ENCODE measurements at regions not wholly inside any gene's neighbourhood (a gene's known extent, or its start where the extent isn't known, plus 50 kb on each side); places are given as distances from the start of the nearest gene placed in this dataset.

GRCh38 chr4:179116011-179116410 is 1673.8 kb upstream of the AGA start:
- no CpG with 5 or more reads among the region's 2 CpGs for WGBS (ENCODE audit: insufficient coverage)
- Histone ChIP-seq H3K27ac (ENCODE audit: low read depth in 1 of 2, low read length in 2 of 2) (no peak overlapping the region), H3K36me3 (replicated peaks in 1 of 2; ENCODE audit: control insufficient read depth in 1 of 2, insufficient read depth in 2 of 2, low read length in 2 of 2) (no peaks in the 10 kb centered on the region), H3K79me2 (ENCODE audit: insufficient read depth, low read length) (no peaks in the 10 kb centered on the region), H2AFZ (ENCODE audit: insufficient read depth, low read depth, low read length, poor library complexity, severe bottlenecking) (no peak overlapping the region), H3K9ac (ENCODE audit: insufficient read depth, low read length, poor library complexity, severe bottlenecking) (no peak overlapping the region), H4K20me1 (ENCODE audit: insufficient read depth, low read length) (no peaks in the 10 kb centered on the region), H3K9me3 (replicated peaks in 1 of 2; ENCODE audit: control insufficient read depth in 1 of 2, insufficient read depth in 1 of 2, low read length in 2 of 2) (no peaks in the 10 kb centered on the region), H3K4me1 (ENCODE audit: control insufficient read depth in 1 of 2, insufficient read depth in 2 of 2, low read length in 2 of 2) (no peaks in the 10 kb centered on the region), H3K27me3 (ENCODE audit: control insufficient read depth in 2 of 2, insufficient read depth in 2 of 2, low read length in 2 of 2) (no peaks in the 10 kb centered on the region), H3K4me3 (replicated peaks in 1 of 3; ENCODE audit: low read depth in 2 of 3, low read length in 3 of 3) (no peak overlapping the region), H3K4me2 (replicated peaks; ENCODE audit: extremely low read depth, low read length, poor library complexity, severe bottlenecking) (no peak overlapping the region)
- TF ChIP-seq CTCF (IDR thresholded peaks at IDR 0.05): no peak
- Mint-ChIP-seq H3K27ac (no peak overlapping the region), H3K4me3 (no peak overlapping the region), H3K9me3 (peaks cover 0 to 6% (median 2%) of the 10 kb centered on the region in 7 donors), H3K36me3 (no peaks in the 10 kb centered on the region), H3K4me1 (no peaks in the 10 kb centered on the region), H3K27me3 (ENCODE audit: low read depth in 3 of 3) (peaks cover 0 to 2% (median 0%) of the 10 kb centered on the region in 3 donors)
- DNase-seq: no peak
- intact Hi-C loops (cut with micrococcal nuclease): no loop called here

- Histone ChIP-seq H3K4me1 (ENCODE audit: control insufficient read depth in 1 of 2, insufficient read depth in 2 of 2, low read length in 2 of 2) (no peaks in the 10 kb centered on the region), H3K4me2 (replicated peaks; ENCODE audit: extremely low read depth, low read length, poor library complexity, severe bottlenecking) (no peak overlapping the region), H3K9me3 (replicated peaks in 1 of 2; ENCODE audit: control insufficient read depth in 1 of 2, insufficient read depth in 1 of 2, low read length in 2 of 2) (no peaks in the 10 kb centered on the region), H3K9ac (ENCODE audit: insufficient read depth, low read length, poor library complexity, severe bottlenecking) (no peak overlapping the region), H3K4me3 (replicated peaks in 1 of 3; ENCODE audit: low read depth in 2 of 3, low read length in 3 of 3) (no peak overlapping the region), H3K27ac (ENCODE audit: low read depth in 1 of 2, low read length in 2 of 2) (no peak overlapping the region), H3K79me2 (ENCODE audit: insufficient read depth, low read length) (no peaks in the 10 kb centered on the region), H2AFZ (ENCODE audit: insufficient read depth, low read depth, low read length, poor library complexity, severe bottlenecking) (no peak overlapping the region), H3K27me3 (ENCODE audit: control insufficient read depth in 2 of 2, insufficient read depth in 2 of 2, low read length in 2 of 2) (no peaks in the 10 kb centered on the region), H3K36me3 (replicated peaks in 1 of 2; ENCODE audit: control insufficient read depth in 1 of 2, insufficient read depth in 2 of 2, low read length in 2 of 2) (no peaks in the 10 kb centered on the region), H4K20me1 (ENCODE audit: insufficient read depth, low read length) (no peaks in the 10 kb centered on the region)
- TF ChIP-seq CTCF (IDR thresholded peaks at IDR 0.05): no peak
- Mint-ChIP-seq H3K9me3 (peaks cover 0 to 6% (median 2%) of the 10 kb centered on the region in 7 donors), H3K27ac (no peak overlapping the region), H3K4me1 (no peaks in the 10 kb centered on the region), H3K36me3 (no peaks in the 10 kb centered on the region), H3K4me3 (no peak overlapping the region), H3K27me3 (ENCODE audit: low read depth in 3 of 3) (peaks cover 0 to 2% (median 0%) of the 10 kb centered on the region in 3 donors)
- 69% methylated on average over 2 of the region's 2 CpGs for WGBS (ENCODE audit: insufficient coverage)
- no peak for DNase-seq
- intact Hi-C loops (cut with micrococcal nuclease): no loop called here
These were observed 1674.3 kb upstream of the AGA start for GRCh38 chr4:179116581-179116980.

Data from CD14-positive monocyte (primary cell).